Activated CD8-positive, alpha-beta T cell treated with anti-CD3 and anti-CD28 coated beads, Interleukin-2, amount 10 ng/mL, durations not matched to agents 7 days and 5 days (primary cell): ENCODE measurements at regions not wholly inside any gene's neighbourhood (a gene's known extent, or its start where the extent isn't known, plus 50 kb on each side); places are given as distances from the start of the nearest gene placed in this dataset.
"Not testable (repeated sequence)": the region's sequence is repeated elsewhere in the genome, so short reads cannot be mapped to it uniquely, and the experiment has no call there.

Experiments used
- ATAC-seq: fragments of 150-1000 bp; cut with Tn5 transposase; one replicate; pipeline ENCODE4 v1.10.0; 2021; ENCODE audit warnings: moderate library complexity
- CTCF ChIA-PET: fragments of 350-600 bp; sonication (Branson Sonifier 250); formaldehyde crosslinking; loops from one replicate; lab custom pipeline; 2021; ENCODE audit warnings: antibody characterized with exemption; lab: Charles Lee
- POLR2A ChIA-PET: fragments of 350-600 bp; sonication (Branson Sonifier 250); formaldehyde crosslinking; loops from one replicate; lab custom pipeline; 2021; ENCODE audit warnings: antibody characterized with exemption; lab: Charles Lee
- DNase-seq: peaks from one replicate; pipeline ENCODE4 v3.0.0-alpha.2; 2020
- H3K27ac Mint-ChIP-seq: one replicate; pipeline ENCODE4 v1.8.0; 2021; ENCODE audit warnings: mild to moderate bottlenecking, mixed read lengths
- H3K27me3 Mint-ChIP-seq: one replicate; pipeline ENCODE4 v1.8.0; 2021; ENCODE audit warnings: low read depth, mixed read lengths
- H3K36me3 Mint-ChIP-seq: one replicate; pipeline ENCODE4 v1.8.0; 2021; ENCODE audit warnings: low read depth, mixed read lengths
- H3K4me1 Mint-ChIP-seq: one replicate; pipeline ENCODE4 v1.8.0; 2021; ENCODE audit warnings: low read depth, mixed read lengths
- H3K4me3 Mint-ChIP-seq: one replicate; pipeline ENCODE4 v1.8.0; 2021; ENCODE audit warnings: mild to moderate bottlenecking, mixed read lengths
- H3K9me3 Mint-ChIP-seq: one replicate; pipeline ENCODE4 v1.8.0; 2022; ENCODE audit warnings: mixed read lengths; ENCODE audit not compliant: insufficient read depth

DNA sequence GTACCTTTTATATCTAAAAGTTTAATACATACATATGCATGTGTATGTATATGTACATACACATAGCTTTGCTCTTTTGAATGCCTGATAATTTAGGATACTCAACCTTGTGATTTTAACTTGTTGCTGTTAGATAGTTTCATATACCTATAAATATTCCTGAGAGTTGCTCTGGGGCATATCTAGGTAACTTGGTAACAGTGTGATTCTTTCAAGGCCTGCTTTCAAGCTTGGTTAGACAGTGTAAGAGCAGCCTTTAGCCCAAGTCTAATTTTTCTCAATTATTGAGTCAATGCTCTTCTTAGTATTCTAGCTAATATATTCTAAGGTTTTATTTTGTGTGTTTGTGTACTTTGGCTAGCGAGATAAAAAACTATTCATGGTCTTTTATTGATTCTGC lies 762.1 kb upstream of the MIR17HG start:
- H3K9me3 Mint-ChIP-seq = peaks cover 18% of the 10 kb centered on the region
- no peaks in the 10 kb centered on the region for H3K27me3 Mint-ChIP-seq
- no peak overlapping the region for H3K27ac Mint-ChIP-seq
- no peak overlapping the region for H3K4me3 Mint-ChIP-seq
- H3K36me3 Mint-ChIP-seq = no peaks in the 10 kb centered on the region
- POLR2A ChIA-PET = no interaction called here
- CTCF ChIA-PET = interaction anchor here (0.8 kb wide), 1 partner anchor 10 kb away, joined by 3 read pairs; no protein-coding TSS in a partner anchor
- ATAC-seq = no peak
- no peaks in the 10 kb centered on the region for H3K4me1 Mint-ChIP-seq
- DNase-seq = no peak

DNA sequence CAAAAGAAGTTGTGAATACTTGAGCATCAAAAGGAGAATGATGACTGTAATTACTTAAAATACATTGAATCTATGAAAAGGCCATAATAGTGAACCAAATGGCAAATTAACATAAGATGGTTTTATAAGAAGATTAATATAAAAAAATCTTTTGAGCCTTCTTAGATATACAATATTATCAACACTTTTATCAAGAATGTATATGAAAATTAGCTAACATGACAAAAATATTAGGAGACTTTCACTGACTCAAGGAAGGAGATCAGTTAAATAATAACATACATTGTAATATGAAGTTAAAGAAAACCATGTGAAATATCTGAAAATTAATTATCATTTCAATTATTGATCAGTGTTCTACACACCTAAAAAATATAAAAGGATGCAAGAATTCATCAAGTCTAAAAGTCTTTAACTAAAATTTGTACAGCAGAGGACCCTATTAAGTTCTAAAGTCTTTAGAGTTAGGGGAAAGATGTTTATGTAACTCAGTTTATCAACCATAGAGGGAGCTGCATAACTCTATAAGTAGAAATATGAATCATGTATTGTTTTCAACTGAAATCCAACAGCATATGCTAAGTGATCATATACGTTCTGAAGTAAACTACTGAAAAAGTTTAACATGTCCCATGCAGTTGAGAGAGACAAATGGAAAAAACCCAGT lies 756.1 kb upstream of the MIR17HG start:
- Mint-ChIP-seq H3K27ac (no peak overlapping the region), H3K27me3 (no peaks in the 10 kb centered on the region), H3K4me3 (no peak overlapping the region), H3K9me3 (peaks cover 18% of the 10 kb centered on the region), H3K36me3 (no peaks in the 10 kb centered on the region), H3K4me1 (no peaks in the 10 kb centered on the region)
- ChIA-PET POLR2A (no interaction called here), CTCF (no interaction called here)
- ATAC-seq (no peak), DNase-seq (no peak)

DNA sequence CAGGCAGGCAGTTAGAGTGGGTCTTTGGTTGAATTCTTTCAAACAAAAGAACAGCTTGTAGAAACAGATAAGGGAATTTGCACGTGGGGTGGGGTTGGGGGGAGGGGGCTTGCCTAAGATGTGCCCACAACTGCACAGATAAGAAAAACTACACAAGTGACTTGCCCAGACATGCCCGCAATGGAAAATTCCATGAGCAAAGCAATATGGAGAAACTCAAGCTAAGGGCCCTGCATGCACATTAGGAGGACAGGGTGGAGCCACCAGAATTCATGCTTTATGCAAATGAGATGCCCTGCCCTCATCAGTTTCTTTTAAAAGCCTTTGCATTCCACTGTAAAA lies 755.6 kb upstream of the MIR17HG start:
- POLR2A ChIA-PET = no interaction called here
- H3K27me3 Mint-ChIP-seq = no peaks in the 10 kb centered on the region
- CTCF ChIA-PET = no interaction called here
- H3K9me3 Mint-ChIP-seq = peaks cover 18% of the 10 kb centered on the region
- ATAC-seq (no peak), DNase-seq (no peak)
- H3K36me3 Mint-ChIP-seq = no peaks in the 10 kb centered on the region
- no peak overlapping the region for H3K4me3 Mint-ChIP-seq
- no peaks in the 10 kb centered on the region for H3K4me1 Mint-ChIP-seq
- H3K27ac Mint-ChIP-seq = no peak overlapping the region

DNA sequence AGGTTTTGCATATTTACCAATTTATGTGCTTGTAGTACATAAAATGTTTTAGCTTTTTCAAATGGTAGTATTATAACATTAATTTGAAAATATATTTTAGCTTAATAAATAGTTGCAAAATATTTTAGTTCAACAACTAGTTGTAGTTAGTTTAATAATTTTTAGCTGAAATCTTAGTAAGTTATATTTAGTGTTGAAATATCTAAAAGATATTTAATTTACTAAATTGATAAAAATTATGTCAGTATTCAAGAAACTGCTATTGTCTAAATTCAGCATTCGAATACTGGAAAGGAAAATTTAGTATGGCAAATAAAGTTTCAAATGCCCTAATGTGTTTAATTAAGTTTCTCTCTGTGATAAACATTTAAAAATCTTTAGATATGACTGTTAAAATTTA lies 754.5 kb upstream of the MIR17HG start:
- Mint-ChIP-seq H3K9me3 (peaks cover 11% of the 10 kb centered on the region), H3K4me1 (no peaks in the 10 kb centered on the region), H3K36me3 (no peaks in the 10 kb centered on the region), H3K27ac (no peak overlapping the region), H3K4me3 (no peak overlapping the region), H3K27me3 (no peaks in the 10 kb centered on the region)
- ChIA-PET CTCF (no interaction called here), POLR2A (no interaction called here)
- DNase-seq (no peak), ATAC-seq (no peak)

DNA sequence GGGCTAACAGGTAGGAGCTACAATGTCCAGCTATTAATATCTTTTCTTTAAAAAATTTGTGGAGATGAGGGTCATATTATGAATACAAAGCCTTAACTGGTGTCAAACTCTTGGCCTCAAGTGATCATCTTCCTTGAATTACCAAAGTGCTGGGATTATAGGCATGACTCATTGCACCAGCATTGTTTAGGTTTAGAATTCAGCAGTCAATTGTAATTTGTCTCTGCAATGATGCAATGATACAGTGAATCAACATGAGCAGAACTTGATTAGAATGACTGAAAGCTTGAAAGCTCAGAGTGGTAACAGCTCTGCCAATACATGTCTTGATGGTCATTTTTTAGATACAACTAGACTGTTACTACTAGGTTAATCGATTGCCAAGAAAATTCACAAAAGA lies 752.8 kb upstream of the MIR17HG start:
- no peaks in the 10 kb centered on the region for H3K36me3 Mint-ChIP-seq
- no peak for DNase-seq
- ChIA-PET POLR2A (no interaction called here), CTCF (no interaction called here)
- no peaks in the 10 kb centered on the region for H3K27me3 Mint-ChIP-seq
- H3K9me3 Mint-ChIP-seq = peaks cover 5% of the 10 kb centered on the region
- ATAC-seq = no peak
- H3K4me3 Mint-ChIP-seq = no peak overlapping the region
- H3K27ac Mint-ChIP-seq = no peak overlapping the region
- no peaks in the 10 kb centered on the region for H3K4me1 Mint-ChIP-seq

DNA sequence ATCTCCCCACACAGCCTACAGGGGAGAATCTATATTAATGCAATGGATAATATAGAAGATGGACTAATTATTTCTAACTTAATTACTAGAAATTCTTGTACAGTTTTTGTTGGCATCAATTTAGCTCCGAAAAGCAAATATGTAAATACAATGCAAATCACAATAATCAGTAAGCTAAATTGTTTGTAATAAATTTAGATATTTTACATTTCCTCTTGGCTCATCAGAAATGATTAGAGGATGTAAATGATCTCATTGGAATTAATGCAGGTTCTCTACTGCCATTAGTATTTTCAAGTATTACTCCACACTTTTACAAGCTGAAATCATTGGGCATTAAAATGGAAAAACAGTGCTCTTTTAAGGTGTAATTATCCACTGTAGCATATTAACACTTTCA lies 741.8 kb upstream of the MIR17HG start:
- ATAC-seq = no peak

DNA sequence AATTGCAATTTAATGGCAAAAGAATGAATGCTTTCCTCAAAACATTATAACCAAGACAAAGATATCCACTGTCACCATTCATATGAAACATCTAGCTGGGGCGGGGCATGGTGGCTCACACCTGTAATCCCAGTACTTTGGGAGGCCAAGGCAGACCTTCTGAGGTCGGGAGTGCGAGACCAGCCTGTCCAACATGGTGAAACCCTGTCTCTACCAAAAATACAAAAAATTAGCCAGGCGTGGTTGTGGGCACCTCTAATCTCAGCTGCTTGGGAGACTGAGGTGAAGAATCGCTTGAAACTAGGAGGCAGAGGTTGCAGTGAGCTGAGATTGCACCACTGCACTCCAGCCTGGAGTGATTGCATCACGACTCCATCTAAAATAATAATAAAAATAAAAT lies 740.6 kb upstream of the MIR17HG start:
- H3K27ac Mint-ChIP-seq, DNase-seq, H3K4me3 Mint-ChIP-seq, CTCF ChIA-PET, H3K4me1 Mint-ChIP-seq, ATAC-seq, H3K9me3 Mint-ChIP-seq, H3K36me3 Mint-ChIP-seq, POLR2A ChIA-PET, H3K27me3 Mint-ChIP-seq: not testable (repeated sequence)

More for the DNA sequence above, 741.8 kb upstream of the MIR17HG start:
- ChIA-PET POLR2A (no interaction called here), CTCF (no interaction called here)
- Mint-ChIP-seq H3K27me3 (no peaks in the 10 kb centered on the region), H3K36me3 (no peaks in the 10 kb centered on the region), H3K4me1 (no peaks in the 10 kb centered on the region), H3K4me3 (no peak overlapping the region), H3K27ac (no peak overlapping the region), H3K9me3 (peaks cover 7% of the 10 kb centered on the region)
- DNase-seq = no peak

DNA sequence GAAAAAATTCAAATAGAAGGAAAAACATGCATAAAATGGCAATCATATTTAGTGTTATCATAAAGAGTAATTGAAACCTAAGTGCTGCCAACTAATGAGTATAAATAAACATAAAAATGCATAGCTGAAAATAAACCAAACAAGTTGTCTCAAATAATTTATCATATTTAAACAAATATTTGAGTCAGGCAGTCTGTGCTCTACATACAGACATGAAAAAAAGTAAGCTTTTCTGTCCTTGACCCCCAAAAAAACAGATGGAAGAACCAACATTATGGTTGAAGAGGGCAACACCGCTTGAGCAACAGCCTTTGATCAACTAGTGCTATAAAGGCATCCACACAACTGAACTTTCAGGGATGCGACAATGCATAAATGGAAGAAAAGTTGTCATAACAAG lies 735.1 kb upstream of the MIR17HG start:
- no peaks in the 10 kb centered on the region for H3K27me3 Mint-ChIP-seq
- no peak for ATAC-seq
- H3K36me3 Mint-ChIP-seq = no peaks in the 10 kb centered on the region
- DNase-seq = no peak
- H3K27ac Mint-ChIP-seq = no peak overlapping the region
- H3K9me3 Mint-ChIP-seq = no peaks in the 10 kb centered on the region
- H3K4me3 Mint-ChIP-seq = no peak overlapping the region
- CTCF ChIA-PET = no interaction called here
- POLR2A ChIA-PET = no interaction called here
- no peaks in the 10 kb centered on the region for H3K4me1 Mint-ChIP-seq

DNA sequence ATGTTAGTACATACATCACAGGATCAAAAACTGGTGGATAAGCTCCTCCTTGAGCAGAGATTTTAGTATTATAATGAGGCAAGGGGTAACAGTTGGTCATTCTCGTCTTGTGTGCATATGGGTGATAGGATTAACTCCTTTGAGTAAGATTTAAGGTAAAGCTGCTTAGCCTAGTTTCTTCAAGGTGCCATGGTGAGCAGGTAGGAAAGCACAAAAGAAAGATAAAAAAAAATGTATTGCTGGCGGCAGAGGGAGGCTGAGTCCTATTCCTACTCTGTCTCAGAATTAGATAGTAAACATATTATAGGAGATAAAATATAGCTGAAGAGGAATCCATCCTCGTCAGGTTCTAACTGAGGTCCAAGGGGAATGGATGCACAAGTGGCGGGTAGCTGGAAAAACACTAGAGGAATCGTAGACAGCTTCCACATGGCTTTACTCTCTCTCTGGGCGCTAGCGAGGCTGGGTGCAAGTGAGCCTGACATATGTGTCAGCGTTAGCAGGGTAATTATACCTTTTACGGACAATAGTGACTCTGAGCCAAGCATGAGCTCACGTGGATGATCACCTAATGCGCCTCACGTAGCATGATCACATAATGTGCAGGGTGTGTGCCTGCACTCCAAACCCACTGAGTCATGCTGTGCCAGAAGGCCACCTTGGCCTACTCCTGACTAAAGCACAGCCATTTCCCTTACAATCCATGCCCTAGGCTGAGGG lies 734.3 kb upstream of the MIR17HG start:
- Mint-ChIP-seq H3K4me1 (no peaks in the 10 kb centered on the region), H3K36me3 (no peaks in the 10 kb centered on the region), H3K9me3 (no peaks in the 10 kb centered on the region), H3K27ac (no peak overlapping the region), H3K4me3 (no peak overlapping the region), H3K27me3 (no peaks in the 10 kb centered on the region)
- ATAC-seq (no peak), DNase-seq (no peak)
- ChIA-PET CTCF (no interaction called here), POLR2A (no interaction called here)

DNA sequence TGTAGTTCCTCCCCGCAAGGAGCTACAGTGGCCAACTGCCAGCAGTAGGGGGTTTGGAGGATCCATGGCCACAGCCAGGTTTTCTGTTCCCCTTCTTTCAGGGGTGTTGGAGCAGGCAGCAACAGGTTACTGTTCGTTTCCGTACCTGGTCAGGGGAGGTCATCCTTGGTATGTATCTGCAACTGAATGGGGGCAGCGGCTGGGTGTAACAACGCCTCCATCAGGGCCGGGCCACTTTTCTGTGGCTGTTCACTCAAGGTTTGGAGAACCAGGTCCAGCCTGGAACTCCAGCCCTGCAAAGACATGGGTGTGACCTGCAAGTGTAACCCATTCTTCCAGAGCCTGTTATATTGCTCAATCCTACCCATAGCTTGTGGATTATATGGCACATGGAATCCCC lies 732.3 kb upstream of the MIR17HG start:
- Mint-ChIP-seq H3K9me3 (no peaks in the 10 kb centered on the region), H3K4me3 (no peak overlapping the region), H3K36me3 (no peaks in the 10 kb centered on the region), H3K4me1 (no peaks in the 10 kb centered on the region), H3K27ac (no peak overlapping the region), H3K27me3 (no peaks in the 10 kb centered on the region)
- ATAC-seq (no peak), DNase-seq (no peak)
- CTCF ChIA-PET = no interaction called here
- POLR2A ChIA-PET = no interaction called here

DNA sequence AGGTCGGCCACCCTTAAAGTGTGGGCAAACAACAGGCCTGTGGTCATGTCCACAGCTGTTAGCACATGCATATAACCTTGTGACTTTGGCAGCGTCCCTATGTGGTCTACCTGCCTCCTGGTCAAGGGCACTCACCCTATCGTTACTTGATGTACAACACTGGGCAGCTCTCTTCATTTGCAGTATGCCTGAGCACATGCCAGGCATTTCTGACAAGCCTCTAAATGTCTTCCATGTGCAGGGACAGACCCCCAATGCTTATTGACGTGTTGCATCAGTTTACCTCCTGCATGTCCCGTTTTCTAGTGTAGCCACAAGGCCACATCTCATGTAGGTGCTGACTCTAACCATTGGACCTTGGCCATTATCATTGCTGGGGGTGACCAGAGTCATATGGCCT lies 731.7 kb upstream of the MIR17HG start:
- Mint-ChIP-seq H3K27me3 (no peaks in the 10 kb centered on the region), H3K36me3 (no peaks in the 10 kb centered on the region), H3K9me3 (no peaks in the 10 kb centered on the region), H3K27ac (no peak overlapping the region), H3K4me3 (no peak overlapping the region), H3K4me1 (no peaks in the 10 kb centered on the region)
- ATAC-seq (no peak), DNase-seq (no peak)
- ChIA-PET CTCF (no interaction called here), POLR2A (no interaction called here)

DNA sequence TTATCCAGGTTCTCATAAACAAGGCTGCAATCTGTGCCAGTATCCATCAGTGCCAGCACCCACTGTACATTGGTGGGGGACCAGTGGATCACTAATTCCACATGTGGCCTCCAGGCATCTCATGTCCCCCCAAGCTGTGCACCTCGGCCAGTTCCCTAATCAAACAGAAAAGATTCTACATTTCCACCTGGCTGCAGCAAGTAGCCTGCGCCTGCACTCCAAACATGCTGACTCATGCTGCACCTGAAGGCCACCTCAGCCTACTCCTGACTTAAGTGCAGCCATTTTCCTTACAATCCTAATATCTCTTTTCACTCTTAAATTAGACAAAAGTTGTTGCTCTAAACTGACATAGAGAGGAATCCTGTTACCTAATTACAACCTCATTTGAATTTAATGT lies 729.4 kb upstream of the MIR17HG start:
- H3K4me3 Mint-ChIP-seq = no peak overlapping the region
- H3K4me1 Mint-ChIP-seq = no peaks in the 10 kb centered on the region
- no peak for ATAC-seq
- CTCF ChIA-PET = no interaction called here
- H3K27me3 Mint-ChIP-seq = no peaks in the 10 kb centered on the region
- no peaks in the 10 kb centered on the region for H3K36me3 Mint-ChIP-seq
- H3K27ac Mint-ChIP-seq = no peak overlapping the region
- no peaks in the 10 kb centered on the region for H3K9me3 Mint-ChIP-seq
- POLR2A ChIA-PET = no interaction called here
- DNase-seq = no peak

DNA sequence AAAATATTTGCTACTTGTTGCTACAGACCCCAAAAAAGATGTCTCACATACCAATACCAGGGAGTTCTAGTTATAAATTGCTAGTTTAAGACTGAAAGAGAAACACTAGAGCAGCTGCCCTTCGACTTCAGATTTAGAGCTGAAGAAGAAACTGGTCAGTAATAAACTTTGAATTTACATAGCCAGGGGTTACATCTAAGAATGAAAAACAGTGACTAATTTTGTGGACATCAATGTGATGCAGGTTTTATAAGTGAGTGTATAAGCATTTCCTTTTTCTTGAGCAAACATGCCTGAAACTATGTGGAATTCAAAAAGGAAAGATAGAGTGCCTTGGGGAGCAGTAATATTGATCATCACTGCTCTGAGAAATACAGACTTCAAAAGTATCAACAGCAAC lies 724.9 kb upstream of the MIR17HG start:
- no peaks in the 10 kb centered on the region for H3K36me3 Mint-ChIP-seq
- H3K27ac Mint-ChIP-seq = no peak overlapping the region
- no peak overlapping the region for H3K4me3 Mint-ChIP-seq
- POLR2A ChIA-PET = no interaction called here
- DNase-seq (no peak), ATAC-seq (no peak)
- no peaks in the 10 kb centered on the region for H3K4me1 Mint-ChIP-seq
- CTCF ChIA-PET = no interaction called here
- H3K9me3 Mint-ChIP-seq = no peaks in the 10 kb centered on the region
- H3K27me3 Mint-ChIP-seq = no peaks in the 10 kb centered on the region
